Neural cell (in vitro differentiated cells): ENCODE measurements at regions not wholly inside any gene's neighbourhood (a gene's known extent, or its start where the extent isn't known, plus 50 kb on each side); places are given as distances from the start of the nearest gene placed in this dataset.

Experiments
- H2AFZ ChIP-seq: fragments of 200-600, 300-800 bp; sonication (generic), shearing (Covaris generic); 2 replicates; pipeline ENCODE4 v1.6.0; 2014; ENCODE audit warnings: low read depth, mild to moderate bottlenecking, antibody characterized with exemption, low read length, moderate library complexity
- H3F3A ChIP-seq: fragments of 200-600 bp; shearing (Covaris generic); 2 replicates; pipeline ENCODE4 v1.6.1; 2016; ENCODE audit warnings: mild to moderate bottlenecking, moderate library complexity, mixed read lengths, antibody characterized with exemption, low read length; ENCODE audit not compliant: insufficient read depth, poor library complexity, severe bottlenecking
- H3K27ac ChIP-seq: fragments of 200-600, 300-800 bp; sonication (generic), shearing (Covaris generic); 2 replicates; pipeline ENCODE4 v1.5.1; 2014; ENCODE audit warnings: mild to moderate bottlenecking, low read length, moderate library complexity
- H3K27me3 ChIP-seq: fragments of 300-800, 200-600 bp; sonication (generic), shearing (Covaris generic); 2 replicates; pipeline ENCODE4 v1.6.0; 2014; ENCODE audit warnings: mild to moderate bottlenecking, low read depth, low read length, moderate library complexity; ENCODE audit not compliant: insufficient read depth
- H3K36me3 ChIP-seq: fragments of 300-800, 200-600 bp; sonication (generic), shearing (Covaris generic); 2 replicates; pipeline ENCODE4 v1.5.1; 2014; ENCODE audit warnings: mild to moderate bottlenecking, antibody characterized with exemption, low read length, moderate library complexity; ENCODE audit not compliant: insufficient read depth
- H3K4me2 ChIP-seq: fragments of 300-800, 200-600 bp; sonication (generic), shearing (Covaris generic); 2 replicates; pipeline ENCODE4 v1.6.0; 2014; ENCODE audit warnings: mild to moderate bottlenecking, low read length
- H3K4me3 ChIP-seq: fragments of 300-800, 200-600 bp; sonication (generic), shearing (Covaris generic); 2 replicates; pipeline ENCODE4 v1.5.1; 2014; ENCODE audit warnings: mild to moderate bottlenecking, low read length, moderate library complexity
- H3K79me2 ChIP-seq: fragments of 200-600 bp; shearing (Covaris generic); replicated peaks from 2 replicates; pipeline ENCODE4 v1.6.0; 2014; ENCODE audit warnings: mild to moderate bottlenecking, low read length, moderate library complexity; ENCODE audit not compliant: insufficient read depth
- H3K9ac ChIP-seq: fragments of 300-800, 200-600 bp; sonication (generic), shearing (Covaris generic); 2 replicates; pipeline ENCODE4 v1.6.1; 2016; ENCODE audit warnings: mild to moderate bottlenecking, low read length, mixed read lengths
- H3K9me2 ChIP-seq: fragments of 200-600 bp; shearing (Covaris generic); 2 replicates; pipeline ENCODE4 v1.6.1; 2016; ENCODE audit warnings: mild to moderate bottlenecking, low read length, mixed read lengths; ENCODE audit not compliant: insufficient read depth
- H3K9me3 ChIP-seq: fragments of 200-600, 300-800 bp; sonication (generic), shearing (Covaris generic); 2 replicates; pipeline ENCODE4 v1.6.1; 2016; ENCODE audit warnings: mild to moderate bottlenecking, mixed run types, low read length, moderate library complexity, mixed read lengths
- H4K20me1 ChIP-seq: fragments of 200-600 bp; shearing (Covaris generic); 2 replicates; pipeline ENCODE4 v1.6.1; 2016; ENCODE audit warnings: mild to moderate bottlenecking, mixed run types; ENCODE audit not compliant: insufficient read depth
- CTCF ChIP-seq: fragments of 450-650 bp; IDR thresholded peaks from 2 replicates; pipeline ENCODE4 v1.5.1; 2014; ENCODE audit warnings: antibody characterized with exemption, mild to moderate bottlenecking, moderate library complexity; ENCODE audit not compliant: poor library complexity, severe bottlenecking
- EP300 ChIP-seq: fragments of 450-650 bp; conservative IDR thresholded peaks from 2 replicates; pipeline ENCODE4 v1.6.1; 2014; ENCODE audit warnings: antibody characterized with exemption, mild to moderate bottlenecking, moderate library complexity; ENCODE audit not compliant: poor library complexity, severe bottlenecking
- EZH2 ChIP-seq: fragments of 200-600, 300-800 bp; shearing (Covaris generic), sonication (generic); IDR thresholded peaks from 2 replicates; pipeline ENCODE4 v1.6.1; 2014; ENCODE audit warnings: antibody characterized with exemption, low read length, borderline replicate concordance, mild to moderate bottlenecking; ENCODE audit not compliant: insufficient read depth, poor library complexity, severe bottlenecking
- MXI1 ChIP-seq: fragments of 450-650 bp; conservative IDR thresholded peaks from 2 replicates; pipeline ENCODE4 v1.6.1; 2014; ENCODE audit warnings: antibody characterized with exemption, mild to moderate bottlenecking; ENCODE audit not compliant: poor library complexity, severe bottlenecking
- POLR2AphosphoS5 ChIP-seq: IDR thresholded peaks from 2 replicates; pipeline ENCODE4 v1.6.1; 2012
- RAD21 ChIP-seq: fragments of 450-650 bp; conservative IDR thresholded peaks from 2 replicates; pipeline ENCODE4 v1.6.1; 2014; ENCODE audit warnings: antibody characterized with exemption, mild to moderate bottlenecking, moderate library complexity
- REST ChIP-seq: IDR thresholded peaks from 2 replicates; pipeline ENCODE4 v1.6.1; 2012; ENCODE audit warnings: borderline replicate concordance
- SMC3 ChIP-seq: fragments of 450-650 bp; conservative IDR thresholded peaks from 2 replicates; pipeline ENCODE4 v1.6.1; 2014; ENCODE audit warnings: antibody characterized with exemption, mild to moderate bottlenecking, moderate library complexity; ENCODE audit not compliant: poor library complexity
- TAF1 ChIP-seq: IDR thresholded peaks from 2 replicates; pipeline ENCODE4 v1.6.1; 2012; ENCODE audit warnings: low read depth

GRCh38 chr5:39671561-39671961 lies 246.8 kb upstream of the DAB2 start:
- H3K27ac ChIP-seq: peak overlapping the region; percentile 86
- H3K9ac ChIP-seq: peak overlapping the region; percentile 42
- no peaks in the 10 kb centered on the region for H3K36me3 ChIP-seq
- H3K9me3 ChIP-seq: no peaks in the 10 kb centered on the region
- H3F3A ChIP-seq: peaks cover 5% of the 10 kb centered on the region
- H3K4me2 ChIP-seq: peak overlapping the region; percentile 59
- H3K4me3 ChIP-seq: peak overlapping the region; percentile 43
- no peaks in the 10 kb centered on the region for H3K79me2 ChIP-seq
- H3K9me2 ChIP-seq: no peaks in the 10 kb centered on the region
- no peaks in the 10 kb centered on the region for H4K20me1 ChIP-seq
- TF ChIP-seq REST (peak; percentile 28), TAF1 (no peak), RAD21 (no peak), POLR2AphosphoS5 (peak; percentile 68), EP300 (peak; percentile 88)
- peak overlapping the region; percentile 27 for H2AFZ ChIP-seq
- no peaks in the 10 kb centered on the region for H3K27me3 ChIP-seq

GRCh38 chr5:39670955-39671354 lies 246.2 kb upstream of the DAB2 start:
- Histone ChIP-seq H4K20me1 (no peaks in the 10 kb centered on the region), H3K27me3 (no peaks in the 10 kb centered on the region), H3K9me2 (no peaks in the 10 kb centered on the region), H3F3A (peaks cover 5% of the 10 kb centered on the region), H3K4me2 (peak overlapping the region; percentile 59), H3K9me3 (no peaks in the 10 kb centered on the region), H3K4me3 (peak overlapping the region; percentile 43), H3K27ac (peak overlapping the region; percentile 86), H3K79me2 (no peaks in the 10 kb centered on the region), H2AFZ (no peak overlapping the region), H3K9ac (peak overlapping the region; percentile 42), H3K36me3 (no peaks in the 10 kb centered on the region)
- no peak for TF ChIP-seq TAF1
- TF ChIP-seq RAD21: no peak
- TF ChIP-seq REST: no peak
- TF ChIP-seq MXI1: no peak
- no peak for TF ChIP-seq CTCF
- no peak for TF ChIP-seq POLR2AphosphoS5
- no peak for TF ChIP-seq EP300
- no peak for TF ChIP-seq EZH2
- TF ChIP-seq SMC3: no peak
